GM19397 (cell line): ENCODE measurements at regions not wholly inside any gene's neighbourhood (a gene's known extent, or its start where the extent isn't known, plus 50 kb on each side); places are given as distances from the start of the nearest gene placed in this dataset.

Experiments used
- ATAC-seq: cut with Tn5 transposase; IDR thresholded peaks from one replicate; pipeline ENCODE4 v1.9.1; 2021; ENCODE audit warnings: mild to moderate bottlenecking, moderate library complexity; ENCODE audit not compliant: unreplicated experiment

DNA sequence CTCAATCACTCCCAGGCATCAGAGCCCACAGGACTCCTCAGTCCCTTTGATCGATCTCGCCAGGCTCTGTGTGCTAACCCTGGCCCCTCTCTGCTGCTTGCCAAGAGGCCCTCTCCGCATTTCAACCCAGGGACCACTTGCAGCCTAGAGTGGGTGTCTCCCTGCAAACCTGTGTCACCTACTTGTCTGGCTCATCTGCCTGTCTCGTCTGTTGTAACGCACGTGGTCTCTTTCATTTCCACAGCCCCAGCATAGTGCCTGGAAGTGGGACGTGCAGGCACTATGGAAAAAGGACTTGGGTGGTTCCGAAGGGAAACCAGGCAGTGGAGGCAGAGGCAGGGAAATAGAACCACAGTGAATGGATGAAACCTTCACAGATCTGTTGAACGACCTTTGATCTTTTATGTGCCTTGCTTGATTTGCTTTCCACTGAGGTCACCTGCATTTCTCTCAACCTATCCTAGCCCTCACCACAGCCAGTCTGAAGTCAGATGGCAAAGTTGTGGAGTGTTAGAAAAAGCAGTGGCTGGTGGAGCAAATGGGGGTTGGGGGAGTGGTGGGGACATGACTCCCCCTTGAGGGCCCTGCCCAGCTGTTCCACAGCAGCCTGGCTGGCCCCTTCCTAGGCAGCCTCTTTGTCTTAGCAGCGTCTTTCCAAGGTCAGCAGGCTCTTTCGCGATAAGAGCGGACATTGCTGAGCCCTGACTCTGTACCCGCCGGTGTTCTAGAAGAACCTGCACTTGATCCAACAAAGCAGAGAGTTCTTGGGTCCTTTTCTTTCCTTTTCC lies 55.8 kb upstream of the TAGAP start:
- ATAC-seq = no peak

DNA sequence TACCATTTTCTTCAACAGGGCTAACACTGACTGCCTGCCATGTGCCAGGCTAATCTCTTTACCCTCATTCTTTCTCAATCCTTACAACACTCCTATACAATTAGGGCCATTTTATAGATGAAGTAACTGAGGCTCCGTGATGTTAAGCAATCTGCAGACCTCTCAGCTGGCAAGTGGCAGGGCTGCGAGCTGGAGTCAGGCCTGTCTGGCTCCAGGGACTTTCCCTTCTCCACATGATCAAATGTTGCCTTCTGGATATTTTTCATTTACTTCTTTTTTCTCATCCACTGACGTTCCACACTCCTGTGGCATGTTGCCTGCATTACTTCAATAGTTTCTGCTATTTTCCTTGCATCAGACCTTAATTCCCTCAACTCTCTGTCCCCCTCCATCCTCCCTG lies 55.2 kb upstream of the TAGAP start:
- no peak for ATAC-seq

DNA sequence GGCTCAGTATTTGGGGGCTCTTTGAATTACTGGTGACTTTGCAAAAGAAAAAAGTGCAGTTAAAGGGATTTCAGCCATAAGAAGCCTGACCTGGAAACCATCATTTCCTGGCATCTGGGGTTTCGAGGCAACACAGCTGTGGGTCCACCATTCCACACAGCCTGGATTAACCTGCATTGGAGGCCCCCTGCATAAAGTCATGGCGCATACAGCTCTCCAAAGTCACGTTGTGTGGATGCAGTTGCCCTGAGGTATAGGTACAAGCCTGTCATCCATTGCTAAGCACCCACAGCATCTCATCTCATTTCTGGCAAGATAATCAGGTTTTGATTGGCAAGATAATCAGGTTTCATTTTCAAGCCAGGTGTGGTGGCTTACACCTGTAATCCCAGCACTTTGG lies 54.5 kb upstream of the TAGAP start:
- ATAC-seq = no peak

DNA sequence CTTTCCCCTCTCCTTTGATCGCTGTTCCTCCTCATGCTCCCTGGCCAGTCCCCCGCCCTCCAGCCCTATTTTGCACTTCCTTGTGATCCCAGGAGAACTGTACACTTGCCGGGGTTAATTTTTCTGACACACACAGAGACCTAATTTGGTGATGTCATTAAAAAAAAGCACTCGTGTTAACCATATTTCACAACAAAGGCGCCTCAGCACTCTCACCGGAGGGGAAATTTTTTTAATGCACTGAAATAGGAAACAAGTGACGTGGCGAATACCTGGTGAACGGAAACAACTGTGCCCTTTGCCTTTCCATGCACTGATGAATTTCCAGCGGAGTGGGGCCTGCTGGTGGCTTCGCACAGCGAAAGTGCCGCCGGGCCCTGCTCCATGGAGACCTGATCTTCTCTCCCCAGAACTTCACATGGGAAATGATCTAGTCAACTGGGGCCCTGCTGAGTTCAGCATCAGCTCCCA lies 53.9 kb upstream of the TAGAP start:
- no peak for ATAC-seq

DNA sequence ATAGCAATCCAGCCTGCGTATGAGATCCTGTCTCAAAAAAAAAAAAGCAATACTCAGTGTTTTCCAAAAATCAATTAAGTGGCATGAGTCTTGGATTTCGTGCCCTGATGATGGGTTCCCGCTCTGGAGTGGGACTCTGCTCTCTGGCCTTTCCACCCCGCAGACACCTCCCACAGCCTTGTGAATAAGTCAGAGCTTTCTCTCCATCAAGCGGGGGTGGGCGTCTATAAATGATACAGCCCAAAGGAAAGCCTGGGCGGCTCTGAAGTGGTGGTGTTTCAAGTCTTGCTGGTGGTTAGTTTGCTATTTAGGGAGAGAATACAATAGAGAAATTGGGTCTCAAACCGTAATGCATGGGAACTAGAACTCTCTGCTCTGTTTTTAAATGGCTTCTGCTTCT lies 52.5 kb upstream of the TAGAP start:
- no peak for ATAC-seq

DNA sequence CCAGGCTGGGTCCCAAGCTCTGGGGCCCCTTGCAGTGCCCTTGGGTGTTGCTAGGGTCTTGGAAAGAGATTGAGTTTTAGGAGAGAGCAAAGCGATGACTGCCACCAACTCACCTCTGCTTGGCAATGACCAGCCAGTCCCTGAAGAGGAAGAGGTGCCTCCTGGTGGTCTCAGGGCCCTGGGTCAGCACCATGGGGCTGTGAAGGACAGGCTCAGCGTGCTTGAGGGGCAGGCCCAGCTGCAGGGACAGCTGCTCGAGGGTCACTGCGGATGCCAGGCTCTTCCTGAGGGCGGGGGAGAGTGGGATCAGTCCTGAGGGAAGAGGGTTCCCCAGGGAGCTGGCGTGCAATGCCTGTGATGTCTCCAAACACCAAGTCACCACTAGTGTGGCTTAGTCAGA lies 50.8 kb upstream of the TAGAP start:
- ATAC-seq = no peak

DNA sequence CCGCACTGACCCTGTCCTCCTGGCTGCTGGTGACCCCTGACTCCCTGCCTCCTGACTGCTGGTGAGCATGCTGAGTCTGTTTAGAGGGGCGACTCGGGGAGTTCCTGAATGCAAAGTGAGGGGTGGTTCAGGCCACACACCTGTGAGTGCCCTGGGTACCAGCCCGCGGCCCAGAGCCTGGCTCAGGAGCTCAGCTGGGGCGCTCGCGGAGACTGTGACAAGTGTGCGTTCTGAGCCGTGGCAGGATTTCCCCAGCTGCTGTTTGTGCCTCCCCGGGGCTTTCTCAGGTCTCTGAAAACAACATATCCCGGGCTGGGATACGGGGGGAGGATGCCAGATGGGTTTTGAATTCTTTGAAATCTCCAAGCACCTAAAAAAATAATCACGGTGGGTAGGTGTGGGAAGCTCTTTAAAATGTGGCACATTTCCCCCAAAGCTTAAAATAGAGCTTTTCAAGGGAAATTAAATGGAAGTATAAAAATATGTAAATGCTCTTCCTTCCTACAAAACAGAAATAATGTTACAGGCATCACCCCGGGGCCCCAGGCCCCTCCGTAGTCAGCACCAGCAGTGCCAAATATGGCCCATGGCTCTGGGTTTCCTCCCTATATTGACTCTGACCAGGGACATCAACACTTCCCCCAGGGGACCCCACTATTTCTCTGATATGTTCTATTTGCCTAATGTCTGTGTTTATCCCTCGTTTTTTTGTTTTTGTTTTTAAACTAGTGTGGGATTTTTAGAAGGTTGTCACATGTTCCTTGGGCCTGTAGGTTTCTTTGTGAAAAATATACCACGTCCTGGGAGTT lies 49.9 kb upstream of the TAGAP start:
- no peak for ATAC-seq
